Muscle layer of duodenum (tissue), 2 donors: ENCODE measurements at regions not wholly inside any gene's neighbourhood (a gene's known extent, or its start where the extent isn't known, plus 50 kb on each side); places are given as distances from the start of the nearest gene placed in this dataset.
"Not testable (repeated sequence)": the region's sequence is repeated elsewhere in the genome, so short reads cannot be mapped to it uniquely, and the experiment has no call there.

Experiments used
- H3K27ac ChIP-seq: one replicate; pipeline ENCODE4 v1.7.0; 2013; ENCODE audit warnings: mild to moderate bottlenecking, low read length
- H3K27me3 ChIP-seq: one replicate; pipeline ENCODE4 v1.7.0; 2013; ENCODE audit warnings: low read depth, mild to moderate bottlenecking, control low read depth, low read length
- H3K36me3 ChIP-seq, 2 donors: one replicate each; pipeline ENCODE4 v1.7.0; 2013; ENCODE audit warnings: low read length in 2 of 2, control low read depth in 1 of 2, mild to moderate bottlenecking in 1 of 2; ENCODE audit not compliant: insufficient read depth in 2 of 2, control insufficient read depth in 1 of 2
- H3K4me1 ChIP-seq, 2 donors: one replicate each; pipeline ENCODE4 v1.7.0; 2013; ENCODE audit warnings: low read length in 2 of 2, mild to moderate bottlenecking in 2 of 2, control low read depth in 1 of 2, moderate library complexity in 1 of 2; ENCODE audit not compliant: insufficient read depth in 2 of 2, control insufficient read depth in 1 of 2
- H3K4me3 ChIP-seq, 2 donors: one replicate each; pipeline ENCODE4 v1.7.0; 2013; ENCODE audit warnings: low read length in 2 of 2, low read depth in 1 of 2, mild to moderate bottlenecking in 1 of 2
- H3K9me3 ChIP-seq, 2 donors: one replicate each; pipeline ENCODE4 v1.7.0; 2013; ENCODE audit warnings: low read length in 2 of 2, control low read depth in 1 of 2, mild to moderate bottlenecking in 1 of 2; ENCODE audit not compliant: control insufficient read depth in 1 of 2
- donor health status: healthy.

GRCh38 chr3:137304313-137305056 is 346.7 kb downstream of the IL20RB start:
- Histone ChIP-seq H3K27me3 (no peaks in the 10 kb centered on the region), H3K9me3 (peaks cover 0 to 5% of the 10 kb centered on the region in 2 donors), H3K4me1 (no peaks in the 10 kb centered on the region), H3K27ac (no peak overlapping the region), H3K36me3 (no peaks in the 10 kb centered on the region), H3K4me3 (no peak overlapping the region)

GRCh38 chr3:137324114-137324513 is 366.3 kb downstream of the IL20RB start:
- Histone ChIP-seq H3K36me3 (no peaks in the 10 kb centered on the region), H3K9me3 (peaks cover 0 to 10% of the 10 kb centered on the region in 2 donors), H3K27me3 (no peaks in the 10 kb centered on the region), H3K4me1 (no peaks in the 10 kb centered on the region), H3K27ac (no peak overlapping the region), H3K4me3 (no peak overlapping the region)

- Histone ChIP-seq H3K27me3 (no peaks in the 10 kb centered on the region), H3K36me3 (no peaks in the 10 kb centered on the region), H3K9me3 (peaks cover 0 to 4% of the 10 kb centered on the region in 2 donors), H3K4me1 (no peaks in the 10 kb centered on the region), H3K4me3 (no peak overlapping the region), H3K27ac (no peak overlapping the region)
These were observed 367.4 kb downstream of the IL20RB start for GRCh38 chr3:137325170-137325569.

GRCh38 chr3:137325934-137326333 is 368.2 kb downstream of the IL20RB start:
- Histone ChIP-seq H3K36me3 (no peaks in the 10 kb centered on the region), H3K9me3 (peaks cover 0 to 4% of the 10 kb centered on the region in 2 donors), H3K4me3 (no peak overlapping the region), H3K27me3 (no peaks in the 10 kb centered on the region), H3K4me1 (no peaks in the 10 kb centered on the region), H3K27ac (no peak overlapping the region)

- Histone ChIP-seq H3K27ac (no peak overlapping the region), H3K27me3 (no peaks in the 10 kb centered on the region), H3K4me3 (no peak overlapping the region), H3K4me1 (no peaks in the 10 kb centered on the region), H3K36me3 (no peaks in the 10 kb centered on the region), H3K9me3 (no peaks in the 10 kb centered on the region)
These were observed 371.8 kb downstream of the IL20RB start for GRCh38 chr3:137329594-137329993.

GRCh38 chr3:137330246-137330645 is 372.5 kb downstream of the IL20RB start:
- Histone ChIP-seq H3K27me3 (no peaks in the 10 kb centered on the region), H3K4me1 (no peaks in the 10 kb centered on the region), H3K4me3 (no peak overlapping the region), H3K9me3 (no peaks in the 10 kb centered on the region), H3K27ac (no peak overlapping the region), H3K36me3 (no peaks in the 10 kb centered on the region)

GRCh38 chr3:137332297-137332696 is 374.5 kb downstream of the IL20RB start:
- no peaks in the 10 kb centered on the region for H3K27me3 ChIP-seq
- H3K27ac ChIP-seq = no peak overlapping the region
- H3K9me3 ChIP-seq = no peaks in the 10 kb centered on the region
- no peaks in the 10 kb centered on the region for H3K4me1 ChIP-seq
- H3K36me3 ChIP-seq = no peaks in the 10 kb centered on the region
- H3K4me3 ChIP-seq = no peak overlapping the region

GRCh38 chr3:137335478-137335877 is 377.7 kb downstream of the IL20RB start:
- H3K4me3 ChIP-seq = no peak overlapping the region
- H3K27me3 ChIP-seq = no peaks in the 10 kb centered on the region
- no peak overlapping the region for H3K27ac ChIP-seq
- H3K4me1 ChIP-seq = no peaks in the 10 kb centered on the region
- no peaks in the 10 kb centered on the region for H3K36me3 ChIP-seq
- H3K9me3 ChIP-seq = no peaks in the 10 kb centered on the region

GRCh38 chr3:137338400-137338799 is 380.6 kb downstream of the IL20RB start:
- not testable (repeated sequence) for H3K9me3 ChIP-seq, H3K36me3 ChIP-seq, H3K27ac ChIP-seq, H3K4me3 ChIP-seq, H3K4me1 ChIP-seq, H3K27me3 ChIP-seq

GRCh38 chr3:137343283-137343682 is 385.5 kb downstream of the IL20RB start:
- H3K4me3 ChIP-seq = no peak overlapping the region
- no peaks in the 10 kb centered on the region for H3K4me1 ChIP-seq
- H3K36me3 ChIP-seq = no peaks in the 10 kb centered on the region
- H3K27ac ChIP-seq = no peak overlapping the region
- H3K9me3 ChIP-seq = no peaks in the 10 kb centered on the region
- H3K27me3 ChIP-seq = no peaks in the 10 kb centered on the region

GRCh38 chr3:137347132-137347531 is 389.3 kb downstream of the IL20RB start:
- no peaks in the 10 kb centered on the region for H3K36me3 ChIP-seq

GRCh38 chr3:137347817-137348368 is 390.1 kb downstream of the IL20RB start:
- H3K4me3 ChIP-seq = no peak overlapping the region
- no peak overlapping the region for H3K27ac ChIP-seq
- H3K36me3 ChIP-seq = no peaks in the 10 kb centered on the region
- no peaks in the 10 kb centered on the region for H3K4me1 ChIP-seq
- no peaks in the 10 kb centered on the region for H3K9me3 ChIP-seq
- H3K27me3 ChIP-seq = no peaks in the 10 kb centered on the region

More at GRCh38 chr3:137347132-137347531, 389.3 kb downstream of the IL20RB start:
- no peaks in the 10 kb centered on the region for H3K27me3 ChIP-seq
- H3K27ac ChIP-seq = no peak overlapping the region
- H3K4me3 ChIP-seq = no peak overlapping the region
- no peaks in the 10 kb centered on the region for H3K9me3 ChIP-seq
- H3K4me1 ChIP-seq = no peaks in the 10 kb centered on the region
